Stomach (tissue), 8 donors: ENCODE measurements at regions not wholly inside any gene's neighbourhood (a gene's known extent, or its start where the extent isn't known, plus 50 kb on each side); places are given as distances from the start of the nearest gene placed in this dataset.
"Not testable (repeated sequence)": the region's sequence is repeated elsewhere in the genome, so short reads cannot be mapped to it uniquely, and the experiment has no call there.

Source experiments
- DNase-seq, 2 donors: peaks; one replicate each; pipeline versions ENCODE4 v3.0.0 to v3.0.0-alpha.2; 2013 to 2019
- H3K27ac ChIP-seq, 5 donors: fragments of 200-600 bp in 4 of 5; sonication (generic) in 4 of 5; one replicate each; pipeline ENCODE4 v1.5.1; 2013 to 2019; ENCODE audit warnings: mild to moderate bottlenecking in 1 of 5, moderate library complexity in 1 of 5
- H3K27me3 ChIP-seq, 3 donors: fragments of 200-600 bp; sonication (generic); one replicate each; pipeline ENCODE4 v1.5.1; 2017 to 2019; ENCODE audit warnings: mixed run types in 1 of 3
- H3K36me3 ChIP-seq, 4 donors: fragments of 200-600 bp; sonication (generic); 1 replicate in 3 of 4; 2 replicates in 1 of 4; pipeline ENCODE4 v1.5.1; 2016 to 2019
- H3K4me1 ChIP-seq, 4 donors: fragments of 200-600 bp; sonication (generic); one replicate each; pipeline ENCODE4 v1.5.1; 2016 to 2019
- H3K4me3 ChIP-seq, 4 donors: fragments of 200-600 bp; sonication (generic) in 3 of 4; one replicate each; pipeline ENCODE4 v1.5.1; 2016 to 2019; ENCODE audit warnings: mild to moderate bottlenecking in 1 of 4
- H3K9me3 ChIP-seq, 4 donors: fragments of 200-600 bp; sonication (generic); one replicate each; pipeline ENCODE4 v1.5.1; 2016 to 2019
- EP300 ChIP-seq: sonication (generic); formaldehyde crosslinking; IDR thresholded peaks from one replicate; pipeline ENCODE4 v1.6.1; 2017; ENCODE audit warnings: antibody characterized with exemption
- POLR2A ChIP-seq, 4 donors: fragments of 450-650 bp; IDR thresholded peaks; one replicate each; pipeline ENCODE4 v1.6.1; 2016; ENCODE audit warnings: antibody characterized with exemption in 4 of 4, control low read depth in 2 of 4, mild to moderate bottlenecking in 1 of 4, moderate library complexity in 1 of 4
- POLR2AphosphoS5 ChIP-seq, 3 donors: sonication (generic); formaldehyde crosslinking; IDR thresholded peaks; one replicate each; pipeline ENCODE4 v1.6.1; 2016; ENCODE audit warnings: antibody characterized with exemption in 3 of 3
- WGBS, 5 donors: extraction: QIAGEN DNeasy Blood & Tissue Kit in 3 of 5; methylation state at CpG; one replicate each; pipeline versions ENCODE4 v1.1.5 to v1.1.7; 2013 to 2018; 5-methylcytosine and 5-hydroxymethylcytosine counted together
- intact Hi-C: fragments of 100-400 bp; cut with DNase I; formaldehyde crosslinking; loops from one replicate; pipeline ENCODE4 v1.15.1; 2023; ENCODE audit warnings: low total_unique reads
- TF ChIP-seq, protein P1 (sequence below), 7 experiments: fragments of 450-650 bp in 4 of 7; fragments of 200-600 bp in 3 of 7; sonication (generic) in 3 of 7; IDR thresholded peaks; one replicate each; pipeline ENCODE4 v1.5.1; 2016 to 2019; ENCODE audit warnings: antibody characterized with exemption in 7 of 7, control low read depth in 2 of 7, mild to moderate bottlenecking in 1 of 7
- donor health status: healthy with polysubstance abuse.
- donor health status: Bipolar disorder and iron deficiency.
- donor health status: healthy.

DNA sequence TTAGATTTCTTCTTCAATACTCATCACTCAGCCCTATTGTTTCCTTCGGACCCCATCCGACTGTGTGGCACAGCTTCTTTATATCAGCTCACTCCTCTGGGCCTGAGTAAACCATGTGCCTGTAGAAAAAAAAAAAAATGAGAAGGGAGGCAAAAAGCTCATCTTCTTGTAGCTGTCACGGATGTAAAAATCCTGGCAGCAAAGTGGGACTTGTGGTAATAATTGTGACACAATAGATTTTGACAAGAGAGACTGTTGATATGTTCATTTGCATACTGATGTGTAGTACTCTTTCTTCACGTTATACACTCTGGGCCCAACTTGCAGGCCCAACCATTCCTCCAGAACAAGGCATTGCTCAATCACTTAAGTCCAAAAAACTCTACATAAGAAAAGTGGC lies 270.0 kb upstream of the SMIM21 start:
- Histone ChIP-seq H3K27ac (no peak overlapping the region), H3K4me3 (no peak overlapping the region), H3K9me3 (peaks cover 0 to 2% (median under 1%) of the 10 kb centered on the region in 4 donors), H3K27me3 (no peaks in the 10 kb centered on the region), H3K36me3 (no peaks in the 10 kb centered on the region), H3K4me1 (no peaks in the 10 kb centered on the region)
- DNase-seq: no peak
- intact Hi-C loops: no loop called here
- TF ChIP-seq, protein P1, sequence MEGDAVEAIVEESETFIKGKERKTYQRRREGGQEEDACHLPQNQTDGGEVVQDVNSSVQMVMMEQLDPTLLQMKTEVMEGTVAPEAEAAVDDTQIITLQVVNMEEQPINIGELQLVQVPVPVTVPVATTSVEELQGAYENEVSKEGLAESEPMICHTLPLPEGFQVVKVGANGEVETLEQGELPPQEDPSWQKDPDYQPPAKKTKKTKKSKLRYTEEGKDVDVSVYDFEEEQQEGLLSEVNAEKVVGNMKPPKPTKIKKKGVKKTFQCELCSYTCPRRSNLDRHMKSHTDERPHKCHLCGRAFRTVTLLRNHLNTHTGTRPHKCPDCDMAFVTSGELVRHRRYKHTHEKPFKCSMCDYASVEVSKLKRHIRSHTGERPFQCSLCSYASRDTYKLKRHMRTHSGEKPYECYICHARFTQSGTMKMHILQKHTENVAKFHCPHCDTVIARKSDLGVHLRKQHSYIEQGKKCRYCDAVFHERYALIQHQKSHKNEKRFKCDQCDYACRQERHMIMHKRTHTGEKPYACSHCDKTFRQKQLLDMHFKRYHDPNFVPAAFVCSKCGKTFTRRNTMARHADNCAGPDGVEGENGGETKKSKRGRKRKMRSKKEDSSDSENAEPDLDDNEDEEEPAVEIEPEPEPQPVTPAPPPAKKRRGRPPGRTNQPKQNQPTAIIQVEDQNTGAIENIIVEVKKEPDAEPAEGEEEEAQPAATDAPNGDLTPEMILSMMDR (IDR thresholded peaks at IDR 0.05): no peak
- TF ChIP-seq EP300 (no peak), POLR2A (IDR thresholded peaks at IDR 0.05) (no peak), POLR2AphosphoS5 (IDR thresholded peaks at IDR 0.05) (no peak)
- 49 to 64% (median 54%) methylated on average over 4 of the region's 4 CpGs for WGBS, 5 donors

DNA sequence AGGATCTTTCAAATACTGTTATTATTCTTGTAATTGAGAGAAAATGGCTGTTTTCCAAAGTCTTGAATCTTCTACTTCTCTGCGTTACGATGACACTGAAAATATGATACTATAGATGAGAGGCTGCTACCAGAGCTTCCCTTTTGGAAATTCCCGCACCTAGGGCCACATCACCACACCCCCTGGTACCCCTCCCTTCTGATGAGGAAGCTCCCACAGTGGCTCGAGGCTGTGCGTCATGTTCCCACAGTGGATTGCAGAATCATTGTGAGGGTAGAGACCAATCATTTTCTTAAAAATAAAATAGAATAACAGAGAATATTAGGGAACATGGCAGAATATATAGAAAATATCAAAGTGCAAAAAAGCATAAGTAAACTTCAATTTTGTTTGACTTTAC lies 268.9 kb upstream of the SMIM21 start:
- intact Hi-C loops: no loop called here
- 81 to 92% (median 88%) methylated on average over 5 of the region's 5 CpGs for WGBS, 5 donors
- Histone ChIP-seq H3K9me3 (no peaks in the 10 kb centered on the region), H3K27ac (no peak overlapping the region), H3K27me3 (no peaks in the 10 kb centered on the region), H3K4me1 (no peaks in the 10 kb centered on the region), H3K4me3 (no peak overlapping the region), H3K36me3 (no peaks in the 10 kb centered on the region)
- TF ChIP-seq POLR2A (IDR thresholded peaks at IDR 0.05): no peak
- no peak for TF ChIP-seq EP300
- TF ChIP-seq, protein P1 (IDR thresholded peaks at IDR 0.05): no peak
- TF ChIP-seq POLR2AphosphoS5 (IDR thresholded peaks at IDR 0.05): no peak
- DNase-seq: no peak

DNA sequence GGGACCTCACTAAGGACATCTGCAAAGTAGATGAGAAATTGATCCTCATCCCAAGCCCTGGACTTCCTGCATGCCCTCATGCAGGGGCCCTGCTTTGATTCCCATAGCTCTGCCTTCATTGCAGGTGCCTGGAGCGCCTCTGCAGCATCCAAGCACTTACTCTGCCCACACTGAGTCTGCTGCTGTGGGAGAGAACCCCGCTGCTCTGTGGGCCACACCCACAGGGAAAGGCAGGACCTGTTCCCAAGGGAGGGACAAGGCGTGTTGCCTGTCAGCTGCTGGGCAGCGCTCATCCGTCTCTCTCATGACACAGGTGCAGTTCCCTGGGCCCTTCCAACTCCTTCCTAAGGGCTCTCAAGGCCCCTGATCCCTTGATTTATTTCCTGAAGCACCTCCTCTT lies 266.8 kb upstream of the SMIM21 start:
- no peaks in the 10 kb centered on the region for H3K27me3 ChIP-seq
- no peak for DNase-seq
- TF ChIP-seq POLR2A (IDR thresholded peaks at IDR 0.05) (no peak), POLR2AphosphoS5 (IDR thresholded peaks at IDR 0.05) (no peak), EP300 (no peak)
- TF ChIP-seq, protein P1 (IDR thresholded peaks at IDR 0.05): no peak
- WGBS, 5 donors: 45 to 70% (median 66%) methylated on average over 5 of the region's 5 CpGs
- no peaks in the 10 kb centered on the region for H3K9me3 ChIP-seq
- no peaks in the 10 kb centered on the region for H3K4me1 ChIP-seq
- no peak overlapping the region for H3K4me3 ChIP-seq
- intact Hi-C loops: no loop called here
- no peaks in the 10 kb centered on the region for H3K36me3 ChIP-seq
- H3K27ac ChIP-seq: no peak overlapping the region

DNA sequence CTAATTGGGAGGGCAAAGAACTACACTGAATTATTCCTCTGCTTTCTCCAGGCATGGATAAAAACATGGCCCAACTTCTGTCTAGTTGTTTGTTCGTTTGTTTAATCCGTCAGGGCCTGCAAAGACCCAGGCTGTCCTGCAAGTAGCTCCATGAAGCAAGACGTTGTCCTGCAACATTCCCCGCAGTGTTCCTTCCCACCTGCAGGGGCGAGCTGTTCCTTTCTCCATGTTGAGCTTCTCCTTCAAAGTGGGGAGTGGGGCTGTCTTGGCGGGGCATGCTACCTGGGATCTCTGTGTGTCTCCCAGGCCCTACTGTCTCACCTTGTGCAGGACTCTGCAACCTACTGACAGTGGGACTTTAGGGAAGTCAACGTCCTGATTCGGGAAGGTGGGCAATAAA lies 264.0 kb upstream of the SMIM21 start:
- Histone ChIP-seq H3K4me1 (no peaks in the 10 kb centered on the region), H3K36me3 (no peaks in the 10 kb centered on the region), H3K27me3 (no peaks in the 10 kb centered on the region), H3K4me3 (no peak overlapping the region), H3K27ac (no peak overlapping the region), H3K9me3 (no peaks in the 10 kb centered on the region)
- WGBS, 5 donors: 76 to 84% (median 79%) methylated on average over 8 of the region's 8 CpGs
- intact Hi-C loops: no loop called here
- no peak for DNase-seq
- TF ChIP-seq POLR2A (IDR thresholded peaks at IDR 0.05) (no peak), POLR2AphosphoS5 (IDR thresholded peaks at IDR 0.05) (no peak), EP300 (no peak)
- TF ChIP-seq, protein P1 (IDR thresholded peaks at IDR 0.05): no peak

DNA sequence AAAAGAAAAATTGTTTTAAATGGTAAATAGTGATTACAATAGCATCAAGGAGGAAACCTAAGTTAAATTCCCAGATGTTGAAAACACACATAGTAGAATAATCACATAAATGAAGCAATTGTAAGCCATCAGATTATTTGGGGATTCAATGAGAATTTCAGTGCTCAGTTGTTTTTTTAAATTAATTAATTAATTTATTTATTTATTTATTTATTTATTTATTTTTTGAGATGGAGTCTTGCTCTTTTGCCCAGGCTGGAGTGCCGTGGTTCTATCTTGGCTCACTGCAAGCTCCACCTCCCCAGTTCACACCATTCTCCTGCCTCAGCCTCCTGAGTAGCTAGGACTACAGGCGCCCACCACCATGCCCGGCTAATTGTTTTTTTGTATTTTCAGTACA lies 262.8 kb upstream of the SMIM21 start:
- intact Hi-C loops, H3K4me1 ChIP-seq, H3K27ac ChIP-seq, DNase-seq, H3K9me3 ChIP-seq, H3K4me3 ChIP-seq, H3K27me3 ChIP-seq, H3K36me3 ChIP-seq: not testable (repeated sequence)
- 92 to 97% (median 94%) methylated on average over 3 of the region's 3 CpGs for WGBS, 5 donors
